COR-L47 (cell line): ENCODE measurements at regions not wholly inside any gene's neighbourhood (a gene's known extent, or its start where the extent isn't known, plus 50 kb on each side); places are given as distances from the start of the nearest gene placed in this dataset.

Source experiments
- DNase-seq: peaks from one replicate; lab custom pipeline; 2025; lab: John Stamatoyannopoulos, UW

DNA sequence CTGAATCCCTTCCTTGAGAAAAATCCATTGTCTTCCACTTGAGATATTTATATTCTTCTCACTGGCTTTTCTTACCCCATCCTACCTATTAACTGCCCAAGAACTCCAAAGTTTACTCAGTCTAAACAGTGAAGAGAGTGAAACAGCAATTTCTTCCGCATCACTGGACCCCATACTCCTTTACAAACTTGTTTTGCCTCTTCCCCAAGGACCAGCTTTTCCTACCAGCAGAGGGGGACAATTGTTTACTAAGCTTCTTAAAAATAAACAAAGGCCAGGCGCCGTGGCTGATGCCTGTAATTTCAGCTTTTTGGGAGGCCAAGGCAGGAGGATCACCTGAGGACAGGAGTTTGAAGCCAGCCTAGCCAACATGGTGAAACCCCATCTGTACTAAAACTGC lies 52.0 kb downstream of the LRATD1 start:
- DNase-seq = no peak

DNA sequence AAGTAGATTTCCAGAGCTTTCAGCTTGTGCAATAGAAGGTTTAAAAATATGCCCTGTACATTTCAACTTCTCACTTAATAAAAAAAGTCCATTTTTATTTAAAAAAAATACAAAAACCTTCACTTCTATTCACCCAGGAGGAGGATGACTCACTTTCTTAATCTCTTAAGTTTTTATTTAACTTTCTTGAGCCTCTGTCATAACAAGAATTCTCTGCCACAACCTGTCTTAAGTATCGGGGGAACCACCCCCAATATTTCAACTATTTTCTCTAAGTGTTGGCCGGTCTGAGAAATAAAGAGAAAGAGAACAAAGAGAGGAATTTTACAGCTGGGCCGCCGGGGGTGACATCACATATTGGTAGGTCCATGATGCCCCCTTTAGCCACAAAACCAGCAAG lies 58.4 kb downstream of the LRATD1 start:
- DNase-seq = no peak

DNA sequence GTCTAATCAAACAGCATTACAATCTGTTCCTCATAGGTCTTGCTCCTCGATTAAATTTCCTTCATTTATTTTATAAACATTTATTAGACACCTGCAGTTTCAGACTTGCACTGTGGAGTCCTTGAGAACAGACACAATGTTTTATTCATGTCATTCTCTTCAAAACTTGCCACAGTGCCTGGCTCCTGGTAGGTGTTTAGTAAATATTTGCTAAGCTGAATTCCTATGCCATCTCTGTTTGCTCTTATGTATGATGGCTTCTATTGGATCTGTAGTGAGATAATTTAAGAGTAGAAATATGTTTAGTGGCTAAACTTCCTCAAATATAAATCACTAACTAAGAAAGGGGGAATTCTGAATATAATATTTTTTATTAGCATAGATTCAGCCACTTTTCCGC lies 61.4 kb downstream of the LRATD1 start:
- no peak for DNase-seq

DNA sequence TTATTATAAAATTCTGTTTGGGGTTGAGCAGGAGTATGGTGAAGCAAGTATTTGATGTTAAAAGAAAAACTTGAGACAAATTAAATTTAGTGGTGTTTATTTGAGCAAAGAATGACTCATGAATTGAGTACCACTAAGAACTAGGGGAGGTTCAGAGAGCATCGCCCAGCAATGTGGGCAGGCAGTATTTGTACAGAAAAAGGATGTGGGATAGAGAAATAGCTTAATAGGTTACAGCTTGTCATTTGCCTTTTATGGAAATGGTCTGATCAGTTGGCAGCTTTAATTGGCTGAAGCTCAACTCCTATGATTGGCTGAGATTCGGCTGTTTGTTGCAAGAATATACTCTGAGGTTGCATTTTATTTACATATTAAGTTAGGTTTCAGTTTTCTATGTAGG lies 68.2 kb downstream of the LRATD1 start:
- DNase-seq = no peak

DNA sequence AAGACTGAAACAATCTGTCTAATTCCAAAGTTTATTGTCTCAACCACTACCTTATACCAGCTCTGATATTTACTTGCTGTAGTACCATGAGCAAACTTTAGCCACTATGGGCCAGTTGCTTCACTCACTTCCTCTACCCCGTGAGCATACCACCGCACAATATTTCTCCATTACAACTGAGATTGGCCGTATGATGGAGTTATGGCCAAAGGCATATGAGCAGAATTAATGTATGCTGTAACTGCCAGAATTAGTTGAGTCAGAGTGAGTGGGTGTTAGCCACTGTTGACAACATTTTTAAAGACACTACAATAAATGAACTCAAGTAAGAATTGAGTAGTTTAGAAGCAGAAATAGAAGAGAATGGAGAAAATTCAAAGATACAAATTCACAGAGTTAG lies 69.7 kb downstream of the LRATD1 start:
- DNase-seq = no peak

DNA sequence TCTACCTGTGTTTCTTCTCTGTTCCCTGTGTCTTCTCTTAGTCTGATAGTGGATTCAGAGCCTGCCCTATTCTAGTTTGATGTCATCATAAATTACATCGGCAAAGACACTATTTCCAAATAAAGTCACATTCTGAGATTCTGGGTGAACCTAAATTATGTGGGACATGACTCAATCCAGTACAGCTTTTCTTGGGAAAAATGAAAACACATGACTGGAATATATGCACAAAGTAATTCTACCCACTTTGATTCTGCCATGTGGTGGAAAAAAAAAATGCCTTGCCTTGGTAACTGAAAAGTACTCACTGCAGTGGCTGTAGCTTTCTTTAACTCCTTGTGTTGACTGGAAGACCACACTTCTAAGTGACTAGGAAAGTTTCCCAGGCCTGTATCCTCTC lies 73.7 kb downstream of the LRATD1 start:
- DNase-seq = no peak

DNA sequence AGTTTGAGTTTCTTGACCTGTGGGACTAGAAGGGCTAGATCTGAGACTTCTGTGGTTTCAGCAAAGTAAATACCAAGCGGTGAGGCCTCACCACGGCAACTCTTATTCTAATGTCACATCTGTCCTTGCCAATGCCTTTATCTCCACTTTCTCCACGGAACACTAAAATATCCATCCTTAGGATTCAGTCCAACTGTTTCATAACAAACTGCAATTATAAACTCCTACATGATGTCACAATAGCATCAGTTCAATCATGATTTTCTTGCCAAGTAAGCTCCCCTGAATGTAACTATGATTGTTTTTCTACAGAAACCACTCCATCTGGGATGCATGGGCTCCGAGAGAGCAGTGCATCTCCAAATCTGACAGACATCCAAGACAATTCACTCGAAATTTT lies 79.6 kb downstream of the LRATD1 start:
- DNase-seq = no peak

DNA sequence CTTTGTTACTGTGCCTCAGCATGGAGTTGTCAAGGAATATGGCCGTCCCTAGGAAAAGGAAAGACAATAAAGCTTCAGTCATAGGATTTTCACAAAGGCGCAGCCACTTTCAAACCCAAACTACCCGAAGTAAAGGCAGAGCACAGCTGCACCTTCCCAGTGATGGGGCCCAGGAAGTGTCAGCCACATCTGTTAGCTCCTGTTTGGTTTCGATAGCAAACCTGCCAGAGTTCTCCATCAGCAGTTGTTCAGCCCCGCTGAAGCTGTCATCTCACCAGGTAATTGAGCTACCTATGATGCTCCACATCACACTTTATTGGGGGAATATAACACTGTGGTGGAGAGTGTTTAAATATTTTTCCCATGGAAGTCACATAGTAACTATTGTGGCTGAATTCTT lies 80.7 kb downstream of the LRATD1 start:
- DNase-seq = no peak

DNA sequence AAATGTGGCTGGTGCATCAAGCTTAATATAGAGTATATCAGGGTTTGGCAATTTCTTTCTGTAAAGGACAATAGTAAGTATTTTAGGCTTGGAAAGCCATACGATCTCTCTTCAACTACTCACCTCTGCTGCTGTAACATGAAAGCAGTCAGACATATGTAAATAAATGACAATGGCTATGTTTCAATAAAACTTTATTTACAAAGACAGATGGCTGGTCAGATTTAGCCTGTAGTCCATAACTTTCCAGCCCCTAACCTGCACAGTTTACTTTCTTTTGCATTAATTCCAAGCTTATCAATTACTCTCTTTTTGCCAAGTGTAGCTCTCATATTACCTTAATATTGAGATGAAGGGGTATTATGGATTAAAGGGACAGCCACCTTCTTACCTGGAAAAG lies 83.1 kb downstream of the LRATD1 start:
- no peak for DNase-seq

DNA sequence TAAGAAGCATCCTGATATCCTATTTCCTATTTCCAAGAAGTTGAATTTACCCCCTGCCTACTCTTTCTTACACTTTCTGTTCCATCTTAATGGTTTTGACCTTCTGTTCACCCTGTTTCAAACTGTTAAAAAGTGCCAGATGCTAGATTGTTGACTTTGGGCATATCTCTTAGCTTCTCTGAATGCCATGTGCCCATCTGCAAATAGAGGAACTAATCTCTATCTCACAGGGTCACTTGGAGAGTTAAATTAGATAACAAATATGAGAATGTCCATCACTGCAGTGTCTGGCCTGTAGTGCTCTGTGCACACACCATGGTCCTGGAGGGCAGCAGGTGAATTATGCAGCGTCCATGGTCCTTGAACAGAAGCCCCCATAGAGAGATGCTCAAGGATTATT lies 83.8 kb downstream of the LRATD1 start:
- no peak for DNase-seq

DNA sequence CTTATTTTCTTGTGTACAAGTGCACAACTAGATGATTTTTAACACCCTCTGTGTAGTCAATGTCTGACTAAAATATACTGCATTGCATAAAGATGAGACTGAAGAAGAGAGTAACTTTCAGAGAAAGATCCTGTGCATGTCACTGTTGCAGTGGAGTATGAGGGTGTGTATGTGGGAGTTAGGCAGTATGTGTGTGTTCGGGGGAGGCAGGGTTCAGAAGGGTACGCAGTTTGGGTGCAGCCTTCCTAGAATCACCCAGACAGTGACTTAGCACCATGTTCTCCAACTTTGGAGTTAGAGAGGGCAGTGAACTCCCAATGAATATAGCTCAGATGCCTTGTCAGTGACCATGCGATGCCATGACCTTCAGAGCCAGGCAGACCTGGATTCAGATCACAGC lies 84.6 kb downstream of the LRATD1 start:
- no peak for DNase-seq

DNA sequence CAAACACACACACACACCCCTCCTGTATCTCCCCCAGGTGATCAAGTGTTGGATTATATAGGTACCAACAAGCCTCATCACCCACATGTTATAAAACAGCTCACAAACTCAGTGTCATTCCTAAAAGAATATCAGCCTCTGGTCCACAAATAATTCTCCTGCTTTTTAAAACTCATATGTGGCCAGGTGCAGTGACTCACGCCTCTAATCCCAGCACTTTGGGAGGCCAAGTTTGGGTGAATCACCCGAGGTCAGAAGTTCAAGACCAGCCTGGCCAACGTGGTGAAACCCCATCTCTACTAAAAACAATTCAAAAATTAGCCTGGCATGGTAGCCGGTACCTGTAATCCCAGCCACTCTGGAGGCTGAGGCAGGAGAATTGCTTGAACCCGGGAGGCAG lies 87.8 kb downstream of the LRATD1 start:
- DNase-seq = no peak

DNA sequence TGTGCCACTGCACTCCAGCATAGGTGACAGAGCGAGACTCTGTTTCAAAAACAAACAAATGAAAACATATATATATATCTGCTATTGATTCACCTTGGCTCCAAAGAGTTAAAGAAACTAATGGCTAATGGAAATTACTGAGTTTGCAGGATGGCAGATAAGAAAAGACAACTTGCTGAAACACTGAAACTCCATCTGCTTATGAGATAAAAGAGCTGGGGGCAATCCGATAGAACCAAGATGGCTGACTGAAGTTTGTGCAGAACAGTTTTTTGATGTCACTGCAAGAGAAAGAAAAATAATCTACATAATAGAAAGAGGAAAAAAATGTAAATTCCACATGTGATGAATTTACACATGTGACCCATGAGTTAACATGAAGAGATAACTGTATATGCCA lies 88.2 kb downstream of the LRATD1 start:
- no peak for DNase-seq

DNA sequence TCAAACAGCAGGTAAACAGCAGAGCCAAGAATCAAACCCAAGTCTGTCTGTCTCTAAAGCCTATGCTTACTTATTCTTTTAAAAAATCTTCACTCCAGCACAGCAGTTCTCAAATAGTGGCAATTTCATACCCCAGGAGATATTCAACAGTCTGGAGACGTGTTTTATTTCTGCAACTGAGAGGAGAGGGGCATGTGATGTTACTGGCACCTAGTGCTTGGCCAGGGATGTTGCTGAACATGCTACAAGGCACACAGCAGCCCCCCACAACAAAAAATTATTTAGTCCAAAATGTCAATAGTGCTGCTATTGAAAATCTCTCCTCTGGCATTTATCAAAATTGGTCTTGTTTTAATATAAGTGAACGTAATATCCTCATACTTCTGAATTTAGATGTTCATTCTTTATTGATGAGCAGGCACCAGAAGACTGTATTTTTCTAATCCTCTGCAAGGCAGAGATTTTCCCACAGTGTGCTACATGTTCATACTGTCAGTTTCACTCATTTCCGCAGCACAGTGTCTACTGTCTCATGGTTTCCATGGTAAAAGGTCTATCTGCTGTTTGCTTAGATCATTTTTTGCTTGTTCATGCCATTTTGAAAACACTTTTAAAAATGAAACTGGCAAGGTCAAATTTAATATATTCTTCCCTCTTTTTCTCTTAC lies 90.5 kb downstream of the LRATD1 start:
- no peak for DNase-seq

DNA sequence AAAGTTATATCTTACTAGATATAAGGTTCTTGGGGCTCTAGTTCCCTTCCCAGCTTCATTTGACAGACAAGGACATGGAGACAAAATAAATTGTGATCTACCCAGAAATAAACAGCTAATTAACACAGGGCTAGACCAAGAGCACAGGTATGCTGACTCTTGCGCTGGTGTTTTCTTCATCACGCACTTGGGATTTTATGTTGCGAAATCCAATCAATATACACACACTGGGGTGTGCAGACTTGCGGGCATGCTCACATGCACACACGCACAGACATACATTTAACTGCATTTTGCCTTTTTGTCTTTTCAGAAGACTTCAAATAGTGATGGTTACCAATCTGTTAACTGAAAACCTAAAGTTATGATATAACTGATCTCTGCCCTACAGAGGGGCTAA lies 91.2 kb downstream of the LRATD1 start:
- no peak for DNase-seq

DNA sequence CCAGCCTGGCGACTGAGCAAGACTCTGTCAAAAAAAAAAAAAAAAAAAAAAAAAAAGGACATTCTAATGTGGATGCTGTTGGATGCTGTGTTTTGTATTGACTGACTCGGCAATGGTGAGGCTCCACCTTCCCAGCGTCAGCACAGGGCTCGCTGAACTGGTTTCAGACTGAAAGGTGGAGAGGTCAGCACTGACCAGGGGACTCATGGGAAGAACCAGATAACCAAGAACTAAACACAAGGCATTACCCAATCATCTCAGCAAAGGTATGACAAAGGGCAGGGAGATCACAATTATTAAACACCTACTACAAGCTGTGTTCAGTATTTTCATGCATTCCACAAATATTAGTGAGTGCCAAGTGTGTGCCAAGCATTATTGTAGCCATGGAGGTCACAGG lies 103.2 kb downstream of the LRATD1 start:
- no peak for DNase-seq

DNA sequence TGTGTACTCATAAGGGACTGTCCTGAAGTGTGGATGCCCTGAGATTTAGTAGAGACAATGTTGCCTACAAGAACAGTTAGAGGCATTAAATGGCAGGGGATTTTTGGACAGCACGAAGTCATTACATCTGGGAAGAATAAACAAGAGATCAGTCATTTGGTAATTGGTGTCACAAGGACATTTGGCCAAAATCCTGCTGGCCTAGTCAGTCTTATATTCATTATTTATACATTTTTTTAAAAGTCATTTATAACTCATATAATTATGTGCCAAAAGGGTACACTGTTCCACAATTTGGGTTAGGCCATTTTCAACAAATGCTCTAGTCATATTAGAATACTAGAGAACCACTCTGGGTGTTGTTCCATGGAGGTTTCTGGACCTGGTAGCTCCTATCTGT lies 104.7 kb downstream of the LRATD1 start:
- DNase-seq = no peak

DNA sequence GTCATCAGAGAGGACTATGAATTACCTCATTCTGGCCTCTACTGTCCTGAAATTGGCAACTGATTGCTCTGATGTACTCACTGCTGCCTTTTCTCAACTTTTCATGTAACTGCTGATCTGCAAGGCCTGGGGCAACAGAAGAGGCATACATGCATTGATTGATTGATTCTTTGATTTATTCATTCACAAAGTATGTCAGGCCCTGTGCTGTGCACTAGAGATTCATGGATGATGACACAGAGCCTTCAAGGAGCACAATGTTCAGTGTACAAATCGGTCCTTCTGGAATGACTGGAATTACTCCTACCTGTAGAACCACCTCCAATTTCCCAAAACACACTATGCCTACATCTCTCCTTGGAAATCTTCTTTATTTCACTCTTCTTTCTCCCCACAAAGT lies 111.3 kb downstream of the LRATD1 start:
- no peak for DNase-seq

DNA sequence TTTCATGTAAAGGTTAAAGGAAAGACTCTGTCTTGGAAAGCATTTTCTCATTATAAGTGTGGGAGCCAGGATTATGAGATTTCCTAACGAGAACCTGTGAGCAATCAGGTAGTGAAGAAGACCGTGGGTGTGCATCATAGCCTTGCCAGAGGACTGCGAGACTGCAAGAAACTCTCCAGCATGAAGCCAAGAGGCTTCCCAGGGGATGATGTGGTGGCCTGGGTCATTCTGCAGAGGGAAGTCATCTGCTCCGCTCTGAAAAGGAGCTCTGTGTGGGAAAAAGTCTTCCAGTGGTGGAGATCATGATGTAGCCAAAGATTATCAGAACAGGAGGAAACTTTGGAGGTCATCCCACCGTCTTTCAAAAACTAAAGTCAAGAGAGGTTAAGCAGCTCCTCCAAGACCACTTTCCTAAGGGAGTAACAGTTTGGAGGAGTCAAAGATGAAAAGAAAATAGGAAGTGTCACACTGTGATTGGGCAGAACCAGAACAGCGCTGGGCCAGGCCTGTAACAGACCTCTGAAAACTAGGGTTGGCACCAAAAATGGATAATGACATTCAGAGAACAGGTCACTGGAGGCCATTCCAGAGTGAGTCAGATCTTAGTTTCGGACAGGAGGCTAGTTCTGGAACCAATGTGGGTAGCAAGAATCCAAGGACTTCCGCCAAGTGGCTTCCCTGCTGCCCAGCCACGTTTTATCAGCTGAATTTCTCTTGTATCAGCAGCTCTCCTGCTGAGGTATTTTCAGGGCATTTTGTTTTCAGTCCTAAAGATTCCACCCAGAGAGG lies 113.0 kb downstream of the LRATD1 start:
- no peak for DNase-seq

DNA sequence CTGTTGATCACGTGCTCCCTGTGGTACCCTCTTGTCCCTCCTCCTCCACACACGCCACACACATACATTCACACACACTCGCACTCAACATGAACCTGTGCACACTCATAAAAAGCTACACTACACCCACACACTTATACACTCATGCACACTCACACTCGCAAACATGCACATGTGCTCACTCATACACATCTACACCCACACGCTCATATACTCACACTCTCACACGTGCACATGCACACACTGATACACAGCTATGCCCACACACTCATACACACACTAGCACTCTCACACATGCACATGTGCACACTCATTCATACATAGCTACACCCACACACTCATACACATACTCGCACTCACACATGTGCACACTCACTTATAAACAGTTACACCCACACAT lies 113.6 kb downstream of the LRATD1 start:
- no peak for DNase-seq

DNA sequence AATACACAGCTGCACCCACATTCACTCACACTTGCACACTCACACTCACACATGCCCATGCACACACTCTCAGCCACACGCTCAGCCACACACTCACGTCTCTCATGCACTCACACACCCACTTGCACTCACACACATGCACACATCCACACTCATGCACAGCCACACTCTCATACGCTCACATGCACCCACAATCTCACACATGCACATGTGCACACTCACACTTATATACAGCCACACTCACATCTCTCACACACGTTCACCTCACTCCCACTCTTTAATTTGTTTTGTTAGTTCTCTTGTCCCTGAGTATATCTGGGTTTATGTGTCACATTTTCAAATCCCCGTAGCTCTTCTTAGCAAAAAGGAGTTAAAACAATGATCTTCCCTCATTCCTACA lies 114.9 kb downstream of the LRATD1 start:
- no peak for DNase-seq

DNA sequence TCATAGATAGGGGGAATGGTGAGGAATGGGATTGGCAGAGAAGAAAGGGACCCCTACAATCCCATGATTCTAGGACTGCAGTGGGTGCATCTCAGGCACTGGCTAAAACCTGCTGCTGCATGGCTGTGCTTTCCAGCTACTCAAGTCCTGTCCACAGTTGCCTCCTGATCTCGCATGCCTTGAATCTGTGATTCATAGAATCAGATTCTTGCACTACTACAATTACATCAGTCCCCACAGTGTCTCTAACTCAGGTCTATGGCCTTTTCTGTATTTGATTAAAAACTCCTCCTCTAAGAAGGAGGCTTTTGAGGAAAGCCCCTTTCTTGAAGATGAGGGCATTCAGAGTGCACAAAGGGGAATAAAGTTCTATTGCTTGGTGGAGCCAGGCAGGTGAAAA lies 117.4 kb downstream of the LRATD1 start:
- no peak for DNase-seq

DNA sequence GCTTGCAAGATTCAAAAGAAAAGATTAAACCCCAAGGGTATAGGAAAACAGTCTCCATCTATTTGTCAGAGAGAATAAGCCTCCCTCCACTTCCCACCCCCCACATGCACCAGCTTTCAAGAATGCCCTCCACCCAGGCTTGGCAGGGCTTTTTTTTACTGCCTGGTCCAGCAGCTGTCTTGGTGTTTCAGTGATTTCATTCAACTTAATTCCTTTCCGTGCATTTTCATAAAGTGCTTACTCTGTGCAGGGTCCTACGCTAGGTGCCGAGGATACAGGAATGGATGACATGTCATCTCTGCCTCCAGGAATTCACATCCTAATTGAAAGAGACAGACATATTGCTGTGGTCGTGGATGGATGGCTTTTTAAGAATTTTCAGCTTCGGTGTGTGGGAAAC lies 117.9 kb downstream of the LRATD1 start:
- no peak for DNase-seq

DNA sequence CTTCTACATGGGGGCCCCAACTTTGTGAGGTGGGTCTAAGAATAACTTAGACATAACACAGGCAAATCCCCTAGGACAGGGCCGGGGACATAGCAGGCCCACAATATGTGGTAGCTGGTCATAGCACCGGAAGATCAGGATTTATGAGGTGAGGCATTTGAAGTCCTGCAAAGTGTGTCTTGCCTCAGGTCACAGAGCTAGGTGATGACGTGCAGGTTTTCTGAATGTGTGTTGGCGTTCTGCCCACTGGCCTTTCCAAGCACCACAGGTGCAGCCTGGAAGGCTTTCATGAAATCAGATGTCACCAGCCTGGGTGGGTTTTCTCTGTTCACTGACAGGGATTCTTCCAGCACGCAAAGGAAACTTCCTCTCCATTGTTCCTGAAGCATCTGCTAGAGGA lies 119.1 kb downstream of the LRATD1 start:
- DNase-seq = peak; percentile 64
